SK-N-MC (cell line): ENCODE measurements at regions not wholly inside any gene's neighbourhood (a gene's known extent, or its start where the extent isn't known, plus 50 kb on each side); places are given as distances from the start of the nearest gene placed in this dataset.

Source experiments
- DNase-seq: peaks from one replicate; pipeline ENCODE4 v3.0.0-alpha.2; 2011; ENCODE audit warnings: low read depth, low spot score
- H3K27ac ChIP-seq: fragments of 200-600 bp; sonication (generic); 2 replicates; pipeline ENCODE4 v1.5.1; 2016; ENCODE audit warnings: mixed run types
- H3K36me3 ChIP-seq: fragments of 200-600 bp; sonication (generic); 2 replicates; pipeline ENCODE4 v1.6.1; 2017; ENCODE audit warnings: antibody characterized with exemption, low read length, mixed read lengths; ENCODE audit not compliant: insufficient read depth
- H3K4me3 ChIP-seq: fragments of 200-600 bp; sonication (generic); 2 replicates; pipeline ENCODE4 v1.5.1; 2016
- H3K9ac ChIP-seq: fragments of 200-600 bp; sonication (generic); 2 replicates; pipeline ENCODE4 v1.8.0; 2017; ENCODE audit warnings: mixed run types, mixed read lengths; ENCODE audit not compliant: insufficient read length
- H3K9me3 ChIP-seq: fragments of 200-600 bp; sonication (generic); 2 replicates; pipeline ENCODE4 v1.6.1; 2017; ENCODE audit warnings: low read depth, mild to moderate bottlenecking, antibody characterized with exemption, low read length, moderate library complexity, mixed read lengths
- EZH2 ChIP-seq: fragments of 200-600 bp; sonication (generic); IDR thresholded peaks from one replicate; pipeline ENCODE4 v1.6.1; 2017; ENCODE audit warnings: antibody characterized with exemption
- FOXP2 ChIP-seq: optimal IDR thresholded peaks from 2 replicates; pipeline ENCODE3; 2011; ENCODE audit warnings: mild to moderate bottlenecking, moderate library complexity; ENCODE audit not compliant: insufficient read depth; ENCODE audit errors: extremely low read length, control extremely low read depth
- POLR2AphosphoS5 ChIP-seq: IDR thresholded peaks from 2 replicates; pipeline ENCODE4 v1.6.1; 2012; ENCODE audit warnings: mild to moderate bottlenecking, low read depth, low read length, borderline replicate concordance

DNA sequence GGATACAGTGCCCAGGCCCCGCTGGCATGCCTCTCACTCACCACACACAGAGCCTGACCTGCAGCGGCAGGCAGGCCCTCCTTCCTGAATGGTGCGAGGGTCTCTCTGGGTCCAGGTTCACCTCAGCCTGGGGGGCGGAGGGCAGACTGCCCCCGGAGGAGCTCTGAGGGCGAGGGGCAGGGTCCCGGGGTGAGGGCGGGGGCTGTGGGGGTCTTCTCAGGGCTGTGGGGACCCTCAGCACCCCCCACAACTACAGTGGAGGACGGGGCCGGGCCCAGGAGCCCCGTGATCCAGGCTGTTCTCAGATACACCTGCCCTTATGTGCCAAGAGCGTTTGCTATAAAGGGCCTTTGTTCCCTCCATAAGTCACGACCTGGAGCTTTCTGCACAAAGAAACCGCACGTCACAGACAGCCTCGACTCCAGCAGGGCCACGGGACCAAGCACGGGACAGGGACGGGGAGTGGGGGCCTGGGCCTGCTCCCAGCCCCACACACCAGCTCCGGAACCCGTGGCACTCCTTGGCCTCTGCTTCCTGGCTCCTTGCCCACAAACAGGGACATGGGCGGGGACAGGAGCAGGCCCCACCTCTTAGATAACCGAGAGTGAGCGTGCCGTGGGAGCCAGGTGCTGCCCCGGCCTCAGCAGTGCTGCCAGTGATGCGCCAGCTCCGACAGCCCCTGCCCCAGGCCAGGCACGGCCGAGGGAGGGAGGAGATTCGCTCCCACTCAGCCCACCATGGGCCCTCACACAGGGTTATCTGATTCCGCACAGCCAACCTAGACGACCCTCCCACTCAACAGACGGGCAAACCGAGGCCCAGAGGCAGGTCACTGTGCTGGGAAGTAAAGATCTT, 101.9 kb downstream of the RFLNA start:
- Histone ChIP-seq H3K27ac (no peak overlapping the region), H3K9me3 (no peaks in the 10 kb centered on the region), H3K36me3 (peaks cover 43% of the 10 kb centered on the region), H3K4me3 (no peak overlapping the region), H3K9ac (no peak overlapping the region)
- DNase-seq: no peak
- TF ChIP-seq POLR2AphosphoS5: no peak
- TF ChIP-seq FOXP2: no peak
- TF ChIP-seq EZH2: no peak

- Histone ChIP-seq H3K4me3 (no peak overlapping the region), H3K36me3 (peaks cover 42% of the 10 kb centered on the region), H3K27ac (0 out of 2 replicates have a peak overlapping the region, but pooled peaks have one; percentile 19), H3K9ac (no peak overlapping the region), H3K9me3 (no peaks in the 10 kb centered on the region)
- no peak for TF ChIP-seq POLR2AphosphoS5
- no peak for DNase-seq
Observed at GRCh38 chr12:124395986-124396385, 101.1 kb downstream of the RFLNA start.

GRCh38 chr12:124395284-124395752, 100.4 kb downstream of the RFLNA start:
- TF ChIP-seq POLR2AphosphoS5: no peak
- TF ChIP-seq EZH2: no peak
- TF ChIP-seq FOXP2: no peak
- Histone ChIP-seq H3K9ac (no peak overlapping the region), H3K4me3 (no peak overlapping the region), H3K36me3 (peaks cover 37% of the 10 kb centered on the region), H3K27ac (no peak overlapping the region), H3K9me3 (no peaks in the 10 kb centered on the region)
- DNase-seq: no peak

DNA sequence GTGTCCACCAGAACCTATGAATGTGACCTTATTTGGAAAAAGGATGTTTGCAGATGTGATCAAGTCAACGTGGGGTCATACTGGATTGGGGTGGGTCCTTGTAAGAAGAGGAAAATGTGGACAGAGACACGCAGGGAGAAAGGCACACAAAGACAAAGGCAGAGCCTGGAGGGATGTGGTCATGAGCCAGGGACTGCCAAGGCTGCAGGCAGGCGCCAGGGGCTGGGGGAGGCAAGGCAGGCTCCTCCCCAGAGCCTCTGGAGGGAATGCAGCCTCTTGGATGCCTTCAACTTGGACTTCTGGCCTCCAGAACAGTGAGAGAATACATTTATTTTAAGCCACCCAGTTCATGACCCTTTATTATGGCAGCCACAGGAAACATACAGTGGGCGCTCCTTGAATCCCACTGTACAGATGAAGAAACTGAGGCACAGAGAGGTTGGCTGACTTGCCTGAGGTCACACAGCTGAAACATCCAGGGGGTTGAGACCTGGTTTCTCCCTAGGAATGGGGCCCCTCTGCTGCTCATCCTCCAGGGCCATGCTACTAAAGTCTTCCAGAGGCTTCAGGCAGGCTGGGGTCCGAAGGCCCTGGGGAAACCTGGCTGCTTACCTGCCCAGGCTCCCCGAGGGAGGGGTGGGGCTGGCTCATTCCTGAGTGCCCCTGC, 99.7 kb downstream of the RFLNA start:
- peaks cover 31% of the 10 kb centered on the region for H3K36me3 ChIP-seq
- no peak overlapping the region for H3K9ac ChIP-seq
- no peak overlapping the region for H3K4me3 ChIP-seq
- no peak for DNase-seq
- H3K9me3 ChIP-seq: no peaks in the 10 kb centered on the region
- H3K27ac ChIP-seq: no peak overlapping the region
- TF ChIP-seq EZH2 (no peak), POLR2AphosphoS5 (no peak), FOXP2 (no peak)

DNA sequence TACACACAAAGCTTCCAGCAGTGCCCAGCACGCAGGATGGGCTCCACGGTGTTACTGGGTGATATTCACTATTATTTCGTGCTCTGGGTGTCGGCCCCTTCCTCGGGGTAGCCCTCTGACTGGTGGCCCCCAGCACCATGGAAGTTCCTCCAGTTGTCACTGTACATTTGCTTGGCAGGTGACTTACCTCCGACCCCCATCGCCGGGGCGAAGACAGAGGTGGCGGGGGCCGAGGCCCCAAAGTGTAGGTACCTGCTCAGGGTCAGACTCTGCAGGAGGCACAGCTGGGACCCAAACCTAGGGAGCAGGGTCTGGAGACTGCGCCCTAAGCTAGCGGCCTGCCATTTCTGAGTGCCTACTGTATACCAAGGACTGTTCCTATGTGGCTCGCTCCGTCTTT, 98.9 kb downstream of the RFLNA start:
- H3K9me3 ChIP-seq: no peaks in the 10 kb centered on the region
- H3K36me3 ChIP-seq: peaks cover 28% of the 10 kb centered on the region
- no peak overlapping the region for H3K9ac ChIP-seq
- TF ChIP-seq POLR2AphosphoS5: no peak
- TF ChIP-seq FOXP2: no peak
- no peak for TF ChIP-seq EZH2
- no peak overlapping the region for H3K27ac ChIP-seq
- DNase-seq: no peak
- H3K4me3 ChIP-seq: no peak overlapping the region

DNA sequence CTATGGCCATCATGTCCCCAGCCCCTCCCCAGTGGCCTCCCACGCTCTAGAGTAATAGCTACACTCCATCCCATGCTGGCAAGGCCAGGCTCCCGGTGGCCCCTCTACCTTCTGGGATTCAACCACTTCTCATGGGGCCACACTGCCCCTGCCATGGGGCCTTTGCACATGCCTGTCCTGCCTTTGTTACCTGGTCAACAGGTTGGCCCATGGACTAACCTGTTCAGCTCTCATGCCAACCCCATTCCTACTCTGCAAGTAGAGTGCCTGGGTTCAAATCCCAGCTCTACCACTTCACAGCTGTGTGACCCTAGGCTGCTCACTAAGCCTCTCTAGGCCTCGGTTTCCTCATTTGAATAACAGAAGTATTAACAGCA, 98.5 kb downstream of the RFLNA start:
- no peak for DNase-seq
- Histone ChIP-seq H3K9me3 (no peaks in the 10 kb centered on the region), H3K9ac (no peak overlapping the region), H3K4me3 (no peak overlapping the region), H3K27ac (no peak overlapping the region), H3K36me3 (peaks cover 24% of the 10 kb centered on the region)
- TF ChIP-seq FOXP2 (no peak), EZH2 (no peak), POLR2AphosphoS5 (no peak)

DNA sequence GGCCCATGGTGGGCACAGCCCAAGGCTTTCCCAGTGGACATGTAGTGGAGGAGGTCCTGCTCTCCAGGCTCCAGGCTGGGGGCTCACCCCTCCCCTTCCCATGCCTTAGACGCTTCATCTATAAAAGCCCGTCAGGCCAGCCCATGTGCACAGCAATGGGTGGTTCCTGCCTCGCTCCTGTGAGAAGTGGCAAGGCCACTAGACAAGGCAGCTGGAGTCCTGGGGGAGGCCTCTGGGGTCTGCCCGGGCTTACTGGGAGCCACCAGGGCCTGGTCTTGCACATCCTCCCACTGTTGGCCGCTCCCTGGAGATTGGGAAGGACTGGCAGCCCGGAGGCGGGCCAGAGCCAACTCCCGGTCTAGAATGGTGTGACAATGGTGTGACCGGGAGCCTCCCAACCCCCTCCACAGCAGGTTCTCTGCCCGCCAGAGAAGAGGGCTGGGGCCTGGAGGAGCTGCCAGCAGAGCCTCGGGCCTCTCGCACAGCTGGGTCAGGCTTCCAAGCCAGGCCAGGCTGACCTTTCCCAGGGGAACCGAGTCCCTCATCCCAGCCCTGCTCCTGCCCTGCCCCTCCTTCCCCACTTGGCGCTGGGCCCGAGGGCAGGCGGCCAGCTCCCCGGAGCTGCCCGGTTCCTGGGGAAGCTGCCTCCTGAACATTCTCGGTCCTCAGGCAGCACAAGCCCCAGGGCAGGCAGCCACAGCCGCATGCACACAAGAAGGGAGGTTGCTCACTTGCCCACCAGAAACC, 97.9 kb downstream of the RFLNA start:
- Histone ChIP-seq H3K4me3 (no peak overlapping the region), H3K9me3 (no peaks in the 10 kb centered on the region), H3K36me3 (peaks cover 18% of the 10 kb centered on the region), H3K9ac (no peak overlapping the region), H3K27ac (no peak overlapping the region)
- no peak for TF ChIP-seq FOXP2
- DNase-seq: no peak

GRCh38 chr12:124392271-124392666, 97.4 kb downstream of the RFLNA start:
- H3K4me3 ChIP-seq: no peak overlapping the region
- peaks cover 15% of the 10 kb centered on the region for H3K36me3 ChIP-seq
- TF ChIP-seq POLR2AphosphoS5 (no peak), EZH2 (no peak), FOXP2 (no peak)
- H3K9me3 ChIP-seq: no peaks in the 10 kb centered on the region
- no peak for DNase-seq
- no peak overlapping the region for H3K9ac ChIP-seq
- no peak overlapping the region for H3K27ac ChIP-seq
